ENCODE measurements at regions not wholly inside any gene's neighbourhood (a gene's known extent, or its start where the extent isn't known, plus 50 kb on each side); places are given as distances from the start of the nearest gene placed in this dataset.

GRCh38 chr4:35952751-35953150, 291.6 kb downstream of the ARAP2 start:
- Histone ChIP-seq H3K4me3 (replicated peaks in 1 of 2; ENCODE audit: low read depth in 1 of 2, low read length in 2 of 2) (no peak overlapping the region), H3K4me1 (ENCODE audit: control insufficient read depth in 1 of 2, insufficient read depth in 2 of 2, low read length in 2 of 2) (no peaks in the 10 kb centered on the region), H2AFZ (ENCODE audit: low read depth, low read length, poor library complexity, severe bottlenecking) (no peak overlapping the region), H3K36me3 (ENCODE audit: control insufficient read depth in 1 of 2, insufficient read depth in 2 of 2, low read length in 2 of 2) (no peaks in the 10 kb centered on the region), H3K79me2 (ENCODE audit: insufficient read depth, low read length) (no peaks in the 10 kb centered on the region), H3K27me3 (ENCODE audit: insufficient read depth, low read length) (no peaks in the 10 kb centered on the region), H3K9me3 (ENCODE audit: control insufficient read depth in 1 of 2, insufficient read depth in 1 of 2, low read depth in 1 of 2, low read length in 2 of 2) (no peaks in the 10 kb centered on the region; a peak in 2 of 4 replicates), H3K9me2 (ENCODE audit: insufficient read depth) (no peaks in the 10 kb centered on the region), H4K20me1 (ENCODE audit: insufficient read depth) (no peaks in the 10 kb centered on the region), H3K9ac (ENCODE audit: low read length) (no peak overlapping the region), H3K4me2 (ENCODE audit: low read length) (no peak overlapping the region), H3K27ac (ENCODE audit: low read depth, low read length) (no peak overlapping the region)
- ChIA-PET CTCF (no interaction called here), RAD21 (ENCODE audit: low non-redundant PET in 1 of 2, low total read pairs in 2 of 2, uncharacterized antibody in 2 of 2, unreplicated experiment in 2 of 2) (no interaction called here), POLR2A (no interaction called here)
- DNase-seq (ENCODE audit: low read depth, low spot score) (no peak), ATAC-seq (no peak)
- intact Hi-C loops (cut with micrococcal nuclease), result no loop called here
- BruUV-seq (replicated peaks), result no TSS peak
- TF ChIP-seq EGR1 (IDR thresholded peaks at IDR 0.05; ENCODE audit: low read depth), result no peak
- TF ChIP-seq TCF7L2 (IDR thresholded peaks at IDR 0.05; ENCODE audit: borderline replicate concordance, extremely low read depth, insufficient read depth, insufficient read length), result no peak
- TF ChIP-seq CBX3 (IDR thresholded peaks at IDR 0.05; ENCODE audit: low read depth), result no peak
- TF ChIP-seq, protein P1, sequence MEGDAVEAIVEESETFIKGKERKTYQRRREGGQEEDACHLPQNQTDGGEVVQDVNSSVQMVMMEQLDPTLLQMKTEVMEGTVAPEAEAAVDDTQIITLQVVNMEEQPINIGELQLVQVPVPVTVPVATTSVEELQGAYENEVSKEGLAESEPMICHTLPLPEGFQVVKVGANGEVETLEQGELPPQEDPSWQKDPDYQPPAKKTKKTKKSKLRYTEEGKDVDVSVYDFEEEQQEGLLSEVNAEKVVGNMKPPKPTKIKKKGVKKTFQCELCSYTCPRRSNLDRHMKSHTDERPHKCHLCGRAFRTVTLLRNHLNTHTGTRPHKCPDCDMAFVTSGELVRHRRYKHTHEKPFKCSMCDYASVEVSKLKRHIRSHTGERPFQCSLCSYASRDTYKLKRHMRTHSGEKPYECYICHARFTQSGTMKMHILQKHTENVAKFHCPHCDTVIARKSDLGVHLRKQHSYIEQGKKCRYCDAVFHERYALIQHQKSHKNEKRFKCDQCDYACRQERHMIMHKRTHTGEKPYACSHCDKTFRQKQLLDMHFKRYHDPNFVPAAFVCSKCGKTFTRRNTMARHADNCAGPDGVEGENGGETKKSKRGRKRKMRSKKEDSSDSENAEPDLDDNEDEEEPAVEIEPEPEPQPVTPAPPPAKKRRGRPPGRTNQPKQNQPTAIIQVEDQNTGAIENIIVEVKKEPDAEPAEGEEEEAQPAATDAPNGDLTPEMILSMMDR (IDR thresholded peaks at IDR 0.05 in 2 of 3, conservative IDR thresholded peaks at IDR 0.05 in 1 of 3; ENCODE audit: borderline replicate concordance in 1 of 3, insufficient read depth in 1 of 3, low read depth in 2 of 3, low read length in 2 of 3), result no peak
- no peak for TF ChIP-seq SRF (IDR thresholded peaks at IDR 0.05; ENCODE audit: low read depth)
- no peak for TF ChIP-seq EZH2 (IDR thresholded peaks at IDR 0.05)
- TF ChIP-seq JUND (IDR thresholded peaks at IDR 0.05), result no peak
- no peak for TF ChIP-seq ZNF274 (IDR thresholded peaks at IDR 0.05; ENCODE audit: low read depth, low read length)
- TF ChIP-seq SIN3A (IDR thresholded peaks at IDR 0.05; ENCODE audit: low read depth), result no peak
- no peak for TF ChIP-seq MAX (IDR thresholded peaks at IDR 0.05)
- no peak for TF ChIP-seq RAD21 (IDR thresholded peaks at IDR 0.05; ENCODE audit: low read depth)

Data from HCT116 (cell line).